SK-N-MC (cell line): ENCODE measurements at regions not wholly inside any gene's neighbourhood (a gene's known extent, or its start where the extent isn't known, plus 50 kb on each side); places are given as distances from the start of the nearest gene placed in this dataset.

ENCODE experiments used
- EZH2 ChIP-seq: fragments of 200-600 bp; sonication (generic); IDR thresholded peaks from one replicate; pipeline ENCODE4 v1.6.1; 2017; ENCODE audit warnings: antibody characterized with exemption
- POLR2AphosphoS5 ChIP-seq: IDR thresholded peaks from 2 replicates; pipeline ENCODE4 v1.6.1; 2012; ENCODE audit warnings: mild to moderate bottlenecking, low read depth, low read length, borderline replicate concordance

DNA sequence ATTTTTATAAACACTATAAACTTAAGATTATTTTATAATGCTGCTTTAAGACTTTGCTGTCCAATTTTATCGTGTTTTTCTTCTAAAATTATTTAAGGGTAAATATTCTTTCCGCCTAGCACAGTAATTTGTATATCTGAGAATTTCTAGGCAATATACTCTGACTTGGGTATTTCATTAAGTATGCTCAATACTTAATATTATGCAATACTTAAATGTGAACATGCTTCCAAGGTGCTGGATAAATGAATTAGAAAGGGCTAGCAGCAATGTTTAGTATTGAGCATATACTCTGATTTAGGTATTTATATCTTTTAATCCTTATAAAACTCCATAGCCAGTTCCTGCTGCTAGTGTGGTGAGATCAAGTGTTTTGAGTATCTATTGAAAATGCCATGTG lies 60.3 kb upstream of the ANO3 start:
- no peak for TF ChIP-seq POLR2AphosphoS5
- no peak for TF ChIP-seq EZH2
